ENCODE measurements at regions not wholly inside any gene's neighbourhood (a gene's known extent, or its start where the extent isn't known, plus 50 kb on each side); places are given as distances from the start of the nearest gene placed in this dataset.

DNA sequence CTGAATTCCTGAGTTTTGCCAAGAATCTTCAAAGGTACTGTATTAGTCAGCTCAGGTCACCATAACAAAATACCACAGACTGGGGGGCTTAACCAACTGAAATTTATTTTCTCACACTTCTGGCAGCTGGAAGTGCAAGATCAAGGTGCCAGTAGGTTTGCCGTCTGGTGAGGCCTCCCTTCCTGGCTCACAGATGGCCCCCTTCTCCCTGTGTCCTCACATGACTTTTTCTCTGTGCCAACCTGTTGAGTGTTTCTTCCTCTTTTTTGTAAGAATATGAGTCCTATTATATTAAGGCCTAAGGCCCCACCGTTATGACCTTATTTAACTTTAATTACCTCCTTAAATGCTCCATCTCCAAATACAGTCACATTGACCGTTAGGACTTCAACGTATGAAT lies 156.1 kb upstream of the KIF2A start:
- TF ChIP-seq GATA2 (IDR thresholded peaks at IDR 0.05; ENCODE audit: low read depth, low read length) (no peak), GATA3 (IDR thresholded peaks at IDR 0.05; ENCODE audit: low read depth, low read length) (no peak)
